GM18502 (cell line): ENCODE measurements at regions not wholly inside any gene's neighbourhood (a gene's known extent, or its start where the extent isn't known, plus 50 kb on each side); places are given as distances from the start of the nearest gene placed in this dataset.
A peak's percentile ranks its signal among the peaks of the same experiment; 100 is the strongest.
"Not testable (repeated sequence)": the region's sequence is repeated elsewhere in the genome, so short reads cannot be mapped to it uniquely, and the experiment has no call there.

ENCODE experiments used
- ATAC-seq: cut with Tn5 transposase; IDR thresholded peaks from one replicate; pipeline ENCODE4 v1.9.1; 2021; ENCODE audit warnings: mild to moderate bottlenecking; ENCODE audit not compliant: unreplicated experiment, poor library complexity

- ATAC-seq = no peak
Measured at GRCh38 chr7:131762753-131763152, 206.3 kb upstream of the PODXL start.

- not testable (repeated sequence) for ATAC-seq
Measured at GRCh38 chr7:131755801-131756200, 199.4 kb upstream of the PODXL start.

DNA sequence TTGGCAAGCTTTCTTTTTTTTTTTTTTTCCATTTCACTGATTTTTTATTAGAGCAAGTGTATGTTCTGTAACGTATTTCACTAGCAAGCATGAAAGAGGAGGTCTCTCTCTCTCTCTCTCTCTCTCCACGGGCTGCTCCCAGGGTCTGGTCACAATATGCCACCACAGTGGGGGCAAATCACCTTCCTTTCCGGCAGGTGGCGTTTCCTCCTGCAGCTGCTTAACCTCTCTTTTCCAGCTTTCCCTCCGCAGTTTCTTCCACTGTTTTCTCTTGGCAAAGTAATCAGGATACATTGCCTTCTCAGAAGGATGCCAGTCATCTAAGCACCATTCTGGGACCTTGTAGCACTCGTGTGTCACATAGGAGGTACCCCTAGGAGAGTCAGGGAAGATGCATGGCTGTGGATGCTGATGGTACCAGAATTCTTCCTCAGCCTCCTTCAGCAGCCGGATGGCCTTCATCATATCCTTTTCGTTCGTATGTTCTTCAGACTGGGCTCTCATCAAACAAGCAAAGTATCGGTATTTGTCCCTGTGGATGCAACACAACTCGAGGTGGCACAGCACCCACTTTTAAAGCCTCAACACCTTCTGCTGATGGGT lies 197.3 kb upstream of the PODXL start:
- no peak for ATAC-seq

GRCh38 chr7:131747658-131748232 lies 191.3 kb upstream of the PODXL start:
- no peak for ATAC-seq

DNA sequence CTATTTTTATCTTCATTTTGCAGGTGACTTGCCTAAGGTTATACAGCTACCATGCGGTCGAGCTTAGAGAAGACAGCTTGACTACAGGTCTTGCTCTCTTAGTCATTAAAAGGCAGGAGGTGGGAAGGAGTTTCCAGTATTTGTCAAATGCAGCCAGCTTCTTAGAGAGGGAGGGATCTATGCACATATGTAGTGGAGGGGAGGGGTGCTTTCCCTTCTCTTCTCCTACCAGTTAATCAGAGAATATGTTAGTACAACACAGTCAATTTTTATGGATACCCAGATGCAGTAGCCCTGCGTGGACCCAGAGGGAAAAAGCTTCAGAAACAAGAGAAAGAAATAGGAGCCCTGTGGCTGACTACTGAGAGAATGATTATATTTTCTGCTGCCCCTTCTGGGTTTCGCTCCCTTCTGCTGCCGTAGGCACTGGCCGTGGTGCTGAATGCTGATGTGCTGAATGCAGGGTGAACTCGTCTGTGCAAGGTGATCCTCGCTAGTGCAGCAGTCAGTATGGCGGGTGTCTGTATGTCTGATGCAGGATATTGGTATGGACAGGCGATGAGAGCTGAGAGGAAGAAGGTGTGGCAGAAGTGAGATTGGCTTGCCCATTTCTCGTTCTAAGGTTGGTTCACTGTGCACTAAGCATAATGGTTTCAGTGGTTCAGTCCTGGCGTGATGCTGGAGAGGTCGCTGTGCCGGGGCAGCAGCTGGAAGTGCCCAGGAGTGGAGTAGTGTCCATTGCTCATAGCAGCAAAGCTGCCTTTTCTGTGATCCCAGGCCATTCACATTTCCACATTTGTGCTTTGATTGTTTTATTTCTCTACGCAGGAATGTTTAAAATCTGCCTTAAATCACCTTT lies 189.2 kb upstream of the PODXL start:
- no peak for ATAC-seq

DNA sequence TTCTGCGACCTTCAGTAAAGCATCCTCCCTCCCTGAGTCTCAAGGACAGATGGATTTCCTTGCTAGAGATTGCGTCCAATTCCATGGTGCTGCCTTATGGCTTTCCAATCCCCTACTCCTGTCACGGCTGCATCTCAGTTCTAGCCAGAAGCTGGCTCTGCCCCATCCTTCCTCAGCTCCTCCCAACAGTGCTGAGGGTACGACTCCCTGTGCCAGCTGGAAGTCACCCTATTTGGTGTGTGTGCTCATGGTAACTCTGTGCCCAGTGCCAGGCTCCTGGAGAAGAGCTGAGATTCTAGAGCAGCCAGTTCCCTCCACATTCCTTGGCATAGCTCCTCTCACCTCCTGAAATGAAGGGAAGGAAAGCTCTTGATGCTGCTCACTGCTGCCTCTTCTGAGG lies 185.0 kb upstream of the PODXL start:
- ATAC-seq = no peak

GRCh38 chr7:131737746-131738465 lies 181.5 kb upstream of the PODXL start:
- ATAC-seq = no peak

- ATAC-seq = no peak
Measured at GRCh38 chr7:131735101-131735500, 178.7 kb upstream of the PODXL start.

DNA sequence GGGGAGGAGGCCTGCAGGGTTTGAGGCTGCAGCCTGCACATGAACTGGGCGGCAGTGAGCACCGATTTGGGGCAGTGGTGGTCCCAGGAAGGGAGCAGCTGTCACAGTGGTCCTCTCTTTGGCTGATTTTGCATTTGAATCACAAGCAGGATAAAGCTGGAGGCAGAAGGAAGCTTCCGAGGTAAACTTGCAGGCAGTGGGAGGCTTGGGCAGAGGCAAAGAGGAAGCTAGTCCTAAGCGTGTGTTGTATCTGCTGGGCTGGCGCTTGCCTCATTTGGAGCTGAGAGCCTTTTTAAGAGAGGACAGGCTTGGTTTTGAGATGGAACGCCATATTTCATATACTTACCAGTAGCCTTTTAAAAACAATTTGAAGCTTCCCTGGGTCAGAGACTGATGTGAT lies 177.2 kb upstream of the PODXL start:
- no peak for ATAC-seq

GRCh38 chr7:131727189-131727588 lies 170.8 kb upstream of the PODXL start:
- ATAC-seq = no peak

- ATAC-seq = no peak
Measured at GRCh38 chr7:131726686-131727085, 170.3 kb upstream of the PODXL start.

GRCh38 chr7:131726031-131726430 lies 169.6 kb upstream of the PODXL start:
- ATAC-seq = no peak

GRCh38 chr7:131724776-131725345 lies 168.4 kb upstream of the PODXL start:
- no peak for ATAC-seq

DNA sequence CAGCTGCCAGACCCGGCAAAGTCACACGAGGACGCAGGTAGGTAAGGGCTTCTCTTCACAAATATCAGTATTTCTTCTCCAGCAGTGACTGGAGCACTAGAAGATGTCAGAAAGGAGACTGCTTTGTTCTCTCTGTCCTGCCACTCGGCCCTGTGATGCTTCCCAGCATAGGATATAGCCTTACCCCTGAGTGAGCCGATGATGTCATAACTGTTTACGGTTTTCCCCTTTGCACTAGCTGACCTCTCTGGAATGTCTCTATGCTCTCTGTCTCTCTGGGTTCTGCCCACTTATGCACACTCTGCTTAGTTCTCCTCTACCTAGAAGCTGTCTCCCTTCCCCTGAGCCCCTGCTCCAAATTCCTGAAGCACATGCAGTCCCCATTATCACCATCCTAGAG lies 167.5 kb upstream of the PODXL start:
- no peak for ATAC-seq

- no peak for ATAC-seq
Measured at GRCh38 chr7:131722371-131722770, 165.9 kb upstream of the PODXL start.

GRCh38 chr7:131721660-131722059 lies 165.2 kb upstream of the PODXL start:
- ATAC-seq = no peak

GRCh38 chr7:131720703-131721102 lies 164.3 kb upstream of the PODXL start:
- no peak for ATAC-seq

- no peak for ATAC-seq
Measured at GRCh38 chr7:131717181-131717580, 160.8 kb upstream of the PODXL start.

- no peak for ATAC-seq
Measured at GRCh38 chr7:131699323-131699722, 142.9 kb upstream of the PODXL start.

DNA sequence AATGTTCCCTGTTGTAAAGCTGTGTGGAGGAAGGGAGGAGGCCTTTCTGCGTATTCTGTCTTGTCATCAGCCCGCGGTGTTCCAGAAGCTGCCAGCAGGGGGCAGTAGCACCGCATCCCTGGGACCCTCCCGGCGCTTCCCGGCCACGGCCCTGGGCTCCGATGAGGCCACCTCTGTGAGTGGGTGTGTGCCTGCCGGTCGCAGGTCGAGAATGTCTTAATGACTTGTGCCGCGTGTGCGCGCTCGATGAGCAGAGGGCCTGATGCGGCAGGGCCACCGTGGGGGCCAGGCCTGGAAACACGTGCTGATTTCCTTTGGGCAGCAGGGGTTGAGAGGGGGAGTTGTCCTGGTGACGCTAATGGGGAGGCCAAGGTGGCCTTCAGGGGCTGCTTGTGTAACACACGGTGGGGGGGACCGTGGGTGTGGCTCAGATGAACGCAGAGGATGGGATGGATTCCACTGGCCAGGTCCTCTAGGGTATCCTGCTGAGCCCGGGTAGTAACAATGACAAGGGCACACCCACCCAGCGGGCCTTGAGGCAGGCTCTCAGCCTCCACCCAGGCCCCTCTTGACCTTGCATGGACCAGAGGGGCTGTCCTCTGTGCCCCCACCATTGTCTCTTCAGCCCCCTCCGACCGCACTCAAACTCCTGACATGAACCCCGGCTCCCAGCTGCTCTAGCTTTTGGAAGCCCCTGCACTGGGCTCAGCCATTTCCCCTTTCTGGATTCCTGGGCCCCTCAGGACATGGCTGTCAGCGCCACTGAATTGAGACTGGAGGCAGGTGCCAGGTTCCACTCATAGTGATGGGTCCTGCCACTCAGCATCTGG lies 135.9 kb upstream of the PODXL start:
- ATAC-seq = peak; percentile 48
